ENCODE measurements at regions not wholly inside any gene's neighbourhood (a gene's known extent, or its start where the extent isn't known, plus 50 kb on each side); places are given as distances from the start of the nearest gene placed in this dataset.

- Histone ChIP-seq H3F3A (ENCODE audit: insufficient read depth, low read length) (no peaks in the 10 kb centered on the region), H3K9ac (ENCODE audit: low read length) (no peak overlapping the region), H3K4me2 (ENCODE audit: low read length) (no peak overlapping the region), H3K4me1 (ENCODE audit: insufficient read depth, low read length, severe bottlenecking) (no peaks in the 10 kb centered on the region), H3K27ac (ENCODE audit: low read depth, low read length, poor library complexity, severe bottlenecking) (no peak overlapping the region), H3K4me3 (ENCODE audit: low read depth, low read length, poor library complexity, severe bottlenecking) (no peak overlapping the region), H2AFZ (ENCODE audit: low read length) (no peak overlapping the region), H3K36me3 (ENCODE audit: insufficient read depth, low read length) (no peaks in the 10 kb centered on the region), H3K9me2 (ENCODE audit: low read depth, low read length) (no peaks in the 10 kb centered on the region), H4K20me1 (ENCODE audit: insufficient read depth, low read length) (no peaks in the 10 kb centered on the region), H3K79me2 (ENCODE audit: insufficient read depth, low read length) (no peaks in the 10 kb centered on the region), H3K9me3 (ENCODE audit: low read length) (0 out of 2 replicates have a peak, but pooled peaks cover 2% of the 10 kb centered on the region), H3K27me3 (ENCODE audit: insufficient read depth, low read length) (no peaks in the 10 kb centered on the region)
- TF ChIP-seq CTCF (IDR thresholded peaks at IDR 0.05; ENCODE audit: low read length), result no peak
- TF ChIP-seq EZH2 (IDR thresholded peaks at IDR 0.05; ENCODE audit: borderline replicate concordance, low read length), result no peak
These were observed 982.8 kb upstream of the SORCS1 start for GRCh38 chr10:108147346-108147745.

GRCh38 chr10:108141064-108141463, 976.6 kb upstream of the SORCS1 start:
- Histone ChIP-seq H4K20me1 (ENCODE audit: insufficient read depth, low read length) (no peaks in the 10 kb centered on the region), H3K4me1 (ENCODE audit: insufficient read depth, low read length, severe bottlenecking) (no peaks in the 10 kb centered on the region), H3K9me3 (ENCODE audit: low read length) (no peaks in the 10 kb centered on the region), H3K9ac (ENCODE audit: low read length) (no peak overlapping the region), H3K36me3 (ENCODE audit: insufficient read depth, low read length) (no peaks in the 10 kb centered on the region), H3K4me3 (ENCODE audit: low read depth, low read length, poor library complexity, severe bottlenecking) (no peak overlapping the region), H3F3A (ENCODE audit: insufficient read depth, low read length) (no peaks in the 10 kb centered on the region), H3K27ac (ENCODE audit: low read depth, low read length, poor library complexity, severe bottlenecking) (no peak overlapping the region), H3K79me2 (ENCODE audit: insufficient read depth, low read length) (no peaks in the 10 kb centered on the region), H3K9me2 (ENCODE audit: low read depth, low read length) (no peaks in the 10 kb centered on the region), H3K27me3 (ENCODE audit: insufficient read depth, low read length) (no peaks in the 10 kb centered on the region), H3K4me2 (ENCODE audit: low read length) (no peak overlapping the region), H2AFZ (ENCODE audit: low read length) (no peak overlapping the region)
- TF ChIP-seq EZH2 (IDR thresholded peaks at IDR 0.05; ENCODE audit: borderline replicate concordance, low read length) (no peak), CTCF (IDR thresholded peaks at IDR 0.05; ENCODE audit: low read length) (no peak)

- TF ChIP-seq CTCF (IDR thresholded peaks at IDR 0.05; ENCODE audit: low read length), result no peak
- TF ChIP-seq EZH2 (IDR thresholded peaks at IDR 0.05; ENCODE audit: borderline replicate concordance, low read length), result no peak
- Histone ChIP-seq H3K9me2 (ENCODE audit: low read depth, low read length) (no peaks in the 10 kb centered on the region), H3F3A (ENCODE audit: insufficient read depth, low read length) (no peaks in the 10 kb centered on the region), H4K20me1 (ENCODE audit: insufficient read depth, low read length) (no peaks in the 10 kb centered on the region), H3K79me2 (ENCODE audit: insufficient read depth, low read length) (no peaks in the 10 kb centered on the region), H3K9ac (ENCODE audit: low read length) (no peak overlapping the region), H3K4me3 (ENCODE audit: low read depth, low read length, poor library complexity, severe bottlenecking) (no peak overlapping the region), H3K36me3 (ENCODE audit: insufficient read depth, low read length) (no peaks in the 10 kb centered on the region), H3K27ac (ENCODE audit: low read depth, low read length, poor library complexity, severe bottlenecking) (no peak overlapping the region), H3K9me3 (ENCODE audit: low read length) (no peaks in the 10 kb centered on the region), H2AFZ (ENCODE audit: low read length) (no peak overlapping the region), H3K27me3 (ENCODE audit: insufficient read depth, low read length) (no peaks in the 10 kb centered on the region), H3K4me2 (ENCODE audit: low read length) (no peak overlapping the region), H3K4me1 (ENCODE audit: insufficient read depth, low read length, severe bottlenecking) (no peaks in the 10 kb centered on the region)
These were observed 967.8 kb upstream of the SORCS1 start for GRCh38 chr10:108132303-108132702.

Data from OCI-LY1 (cell line).